Liver (tissue), 7 donors: ENCODE measurements at regions not wholly inside any gene's neighbourhood (a gene's known extent, or its start where the extent isn't known, plus 50 kb on each side); places are given as distances from the start of the nearest gene placed in this dataset.

ENCODE experiments used
- DNase-seq: peaks from one replicate; pipeline ENCODE4 v3.0.0-alpha.2; 2017; ENCODE audit warnings: low spot score
- H3K27ac ChIP-seq, 2 donors: one replicate each; pipeline ENCODE4 v1.7.0; 2013; ENCODE audit warnings: inconsistent platforms in 2 of 2, low read length in 2 of 2, control low read depth in 1 of 2, low read depth in 1 of 2, mild to moderate bottlenecking in 1 of 2
- H3K27me3 ChIP-seq, 4 donors: one replicate each; pipeline versions ENCODE4 v1.6.1 to v1.7.0; 2013; ENCODE audit warnings: low read length in 3 of 4, inconsistent platforms in 1 of 4, mild to moderate bottlenecking in 1 of 4, moderate library complexity in 1 of 4; ENCODE audit not compliant: control insufficient read depth in 4 of 4, insufficient read depth in 4 of 4
- H3K36me3 ChIP-seq, 4 donors: one replicate each; pipeline versions ENCODE4 v1.6.1 to v1.7.0; 2013; ENCODE audit warnings: low read length in 3 of 4, mild to moderate bottlenecking in 3 of 4, low read depth in 1 of 4, moderate library complexity in 1 of 4; ENCODE audit not compliant: control insufficient read depth in 4 of 4, insufficient read depth in 3 of 4
- H3K4me1 ChIP-seq, 4 donors: one replicate each; pipeline versions ENCODE4 v1.6.1 to v1.7.0; 2013; ENCODE audit warnings: low read length in 3 of 4, mild to moderate bottlenecking in 3 of 4, moderate library complexity in 1 of 4; ENCODE audit not compliant: control insufficient read depth in 4 of 4, insufficient read depth in 4 of 4
- H3K4me3 ChIP-seq, 3 donors: one replicate each; pipeline versions ENCODE4 v1.6.1 to v1.7.0; 2013; ENCODE audit warnings: low read length in 3 of 3, control low read depth in 1 of 3, low read depth in 1 of 3, mild to moderate bottlenecking in 1 of 3
- H3K9ac ChIP-seq, 2 donors: one replicate each; pipeline ENCODE4 v1.7.0; 2013; ENCODE audit warnings: low read length in 2 of 2, mild to moderate bottlenecking in 2 of 2, moderate library complexity in 2 of 2, control low read depth in 1 of 2, low read depth in 1 of 2
- H3K9me3 ChIP-seq, 4 donors: one replicate each; pipeline versions ENCODE4 v1.6.1 to v1.7.0; 2013; ENCODE audit warnings: low read length in 3 of 4; ENCODE audit not compliant: control insufficient read depth in 4 of 4
- EGR1 ChIP-seq, 2 donors: IDR thresholded peaks; 2 replicates each; pipeline ENCODE4 v1.6.1; 2016 to 2018; ENCODE audit warnings: antibody characterized with exemption in 2 of 2, low read depth in 2 of 2
- GABPA ChIP-seq, 2 donors: IDR thresholded peaks in 1 of 2; conservative IDR thresholded peaks in 1 of 2; 2 replicates each; pipeline ENCODE4 v1.6.1; 2016; ENCODE audit warnings: antibody characterized with exemption in 2 of 2, mild to moderate bottlenecking in 1 of 2, moderate library complexity in 1 of 2
- HNF4A ChIP-seq, 2 donors: conservative IDR thresholded peaks; 2 replicates each; pipeline ENCODE4 v1.6.1; 2016; ENCODE audit warnings: antibody characterized with exemption in 2 of 2, mild to moderate bottlenecking in 2 of 2
- HNF4G ChIP-seq: IDR thresholded peaks from 2 replicates; pipeline ENCODE4 v1.6.1; 2016; ENCODE audit warnings: antibody characterized with exemption
- JUND ChIP-seq, 2 donors: IDR thresholded peaks; 2 replicates each; pipeline ENCODE4 v1.6.1; 2016; ENCODE audit warnings: antibody characterized with exemption in 2 of 2
- RAD21 ChIP-seq, 2 donors: IDR thresholded peaks; 2 replicates each; pipeline ENCODE4 v1.6.1; 2016; ENCODE audit warnings: antibody characterized with exemption in 2 of 2, mild to moderate bottlenecking in 2 of 2
- RXRA ChIP-seq, 2 donors: IDR thresholded peaks; 2 replicates each; pipeline ENCODE4 v1.6.1; 2017 to 2018; ENCODE audit warnings: antibody characterized with exemption in 2 of 2, mild to moderate bottlenecking in 1 of 2
- SP1 ChIP-seq: IDR thresholded peaks from 2 replicates; pipeline ENCODE4 v1.6.1; 2018; ENCODE audit warnings: antibody characterized with exemption, mild to moderate bottlenecking
- YY1 ChIP-seq: IDR thresholded peaks from 2 replicates; pipeline ENCODE4 v1.6.1; 2016; ENCODE audit warnings: antibody characterized with exemption, mild to moderate bottlenecking
- WGBS: extraction: QIAGEN DNeasy Blood & Tissue Kit; methylation state at CpG from one replicate; pipeline ENCODE4 v1.1.7; 2013; 5-methylcytosine and 5-hydroxymethylcytosine counted together
- TF ChIP-seq, protein P1 (sequence below): IDR thresholded peaks from 2 replicates; pipeline ENCODE4 v1.6.1; 2016; ENCODE audit warnings: antibody characterized with exemption
- TF ChIP-seq, protein P2 (sequence below): IDR thresholded peaks from 2 replicates; pipeline ENCODE4 v1.6.1; 2016; ENCODE audit warnings: antibody characterized with exemption, mild to moderate bottlenecking
- TF ChIP-seq, protein P3 (sequence below): IDR thresholded peaks from 2 replicates; pipeline ENCODE4 v1.6.1; 2016; ENCODE audit warnings: antibody characterized with exemption
- donor health status: healthy.
- donor health status: healthy.
- donor health status: healthy.
- donor health status: healthy.

DNA sequence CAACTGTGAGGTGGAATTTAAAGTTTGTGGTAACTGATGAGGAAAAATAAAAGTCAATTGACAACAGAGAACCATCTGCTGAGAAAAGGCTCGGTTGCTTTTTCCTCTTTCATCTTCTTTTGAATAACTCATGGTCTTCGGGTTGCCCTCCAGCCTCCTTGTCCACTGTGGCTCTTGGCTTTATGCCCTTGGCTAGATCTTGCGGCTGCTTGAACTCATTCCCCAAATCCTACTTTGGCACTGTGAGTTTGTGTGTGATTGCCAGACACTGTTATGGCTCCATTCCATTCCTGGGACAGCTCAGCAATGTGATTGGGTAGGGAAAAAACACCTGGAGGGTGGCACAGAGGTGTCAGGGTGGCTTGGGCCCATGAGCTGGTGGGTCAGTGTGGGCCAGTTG, 387.4 kb downstream of the DLEU7 start:
- DNase-seq, result no peak
- H3K9me3 ChIP-seq, result no peaks in the 10 kb centered on the region
- H3K4me1 ChIP-seq, result no peaks in the 10 kb centered on the region
- H3K36me3 ChIP-seq, result no peaks in the 10 kb centered on the region
- H3K9ac ChIP-seq, result no peak overlapping the region
- TF ChIP-seq RAD21 (IDR thresholded peaks at IDR 0.05) (no peak), HNF4A (conservative IDR thresholded peaks at IDR 0.05) (no peak), JUND (IDR thresholded peaks at IDR 0.05) (no peak), GABPA (IDR thresholded peaks at IDR 0.05 in 1 of 2, conservative IDR thresholded peaks at IDR 0.05 in 1 of 2) (no peak), YY1 (no peak)
- TF ChIP-seq, protein P1, sequence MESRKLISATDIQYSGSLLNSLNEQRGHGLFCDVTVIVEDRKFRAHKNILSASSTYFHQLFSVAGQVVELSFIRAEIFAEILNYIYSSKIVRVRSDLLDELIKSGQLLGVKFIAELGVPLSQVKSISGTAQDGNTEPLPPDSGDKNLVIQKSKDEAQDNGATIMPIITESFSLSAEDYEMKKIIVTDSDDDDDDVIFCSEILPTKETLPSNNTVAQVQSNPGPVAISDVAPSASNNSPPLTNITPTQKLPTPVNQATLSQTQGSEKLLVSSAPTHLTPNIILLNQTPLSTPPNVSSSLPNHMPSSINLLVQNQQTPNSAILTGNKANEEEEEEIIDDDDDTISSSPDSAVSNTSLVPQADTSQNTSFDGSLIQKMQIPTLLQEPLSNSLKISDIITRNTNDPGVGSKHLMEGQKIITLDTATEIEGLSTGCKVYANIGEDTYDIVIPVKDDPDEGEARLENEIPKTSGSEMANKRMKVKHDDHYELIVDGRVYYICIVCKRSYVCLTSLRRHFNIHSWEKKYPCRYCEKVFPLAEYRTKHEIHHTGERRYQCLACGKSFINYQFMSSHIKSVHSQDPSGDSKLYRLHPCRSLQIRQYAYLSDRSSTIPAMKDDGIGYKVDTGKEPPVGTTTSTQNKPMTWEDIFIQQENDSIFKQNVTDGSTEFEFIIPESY, result no peak
- TF ChIP-seq, protein P2, sequence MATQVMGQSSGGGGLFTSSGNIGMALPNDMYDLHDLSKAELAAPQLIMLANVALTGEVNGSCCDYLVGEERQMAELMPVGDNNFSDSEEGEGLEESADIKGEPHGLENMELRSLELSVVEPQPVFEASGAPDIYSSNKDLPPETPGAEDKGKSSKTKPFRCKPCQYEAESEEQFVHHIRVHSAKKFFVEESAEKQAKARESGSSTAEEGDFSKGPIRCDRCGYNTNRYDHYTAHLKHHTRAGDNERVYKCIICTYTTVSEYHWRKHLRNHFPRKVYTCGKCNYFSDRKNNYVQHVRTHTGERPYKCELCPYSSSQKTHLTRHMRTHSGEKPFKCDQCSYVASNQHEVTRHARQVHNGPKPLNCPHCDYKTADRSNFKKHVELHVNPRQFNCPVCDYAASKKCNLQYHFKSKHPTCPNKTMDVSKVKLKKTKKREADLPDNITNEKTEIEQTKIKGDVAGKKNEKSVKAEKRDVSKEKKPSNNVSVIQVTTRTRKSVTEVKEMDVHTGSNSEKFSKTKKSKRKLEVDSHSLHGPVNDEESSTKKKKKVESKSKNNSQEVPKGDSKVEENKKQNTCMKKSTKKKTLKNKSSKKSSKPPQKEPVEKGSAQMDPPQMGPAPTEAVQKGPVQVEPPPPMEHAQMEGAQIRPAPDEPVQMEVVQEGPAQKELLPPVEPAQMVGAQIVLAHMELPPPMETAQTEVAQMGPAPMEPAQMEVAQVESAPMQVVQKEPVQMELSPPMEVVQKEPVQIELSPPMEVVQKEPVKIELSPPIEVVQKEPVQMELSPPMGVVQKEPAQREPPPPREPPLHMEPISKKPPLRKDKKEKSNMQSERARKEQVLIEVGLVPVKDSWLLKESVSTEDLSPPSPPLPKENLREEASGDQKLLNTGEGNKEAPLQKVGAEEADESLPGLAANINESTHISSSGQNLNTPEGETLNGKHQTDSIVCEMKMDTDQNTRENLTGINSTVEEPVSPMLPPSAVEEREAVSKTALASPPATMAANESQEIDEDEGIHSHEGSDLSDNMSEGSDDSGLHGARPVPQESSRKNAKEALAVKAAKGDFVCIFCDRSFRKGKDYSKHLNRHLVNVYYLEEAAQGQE, result no peak
- TF ChIP-seq, protein P3, sequence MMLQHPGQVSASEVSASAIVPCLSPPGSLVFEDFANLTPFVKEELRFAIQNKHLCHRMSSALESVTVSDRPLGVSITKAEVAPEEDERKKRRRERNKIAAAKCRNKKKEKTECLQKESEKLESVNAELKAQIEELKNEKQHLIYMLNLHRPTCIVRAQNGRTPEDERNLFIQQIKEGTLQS, result no peak
- H3K27ac ChIP-seq, result no peak overlapping the region
- H3K27me3 ChIP-seq, result no peaks in the 10 kb centered on the region
- no peak overlapping the region for H3K4me3 ChIP-seq
- WGBS, result 84% methylated on average over 3 of the region's 3 CpGs

DNA sequence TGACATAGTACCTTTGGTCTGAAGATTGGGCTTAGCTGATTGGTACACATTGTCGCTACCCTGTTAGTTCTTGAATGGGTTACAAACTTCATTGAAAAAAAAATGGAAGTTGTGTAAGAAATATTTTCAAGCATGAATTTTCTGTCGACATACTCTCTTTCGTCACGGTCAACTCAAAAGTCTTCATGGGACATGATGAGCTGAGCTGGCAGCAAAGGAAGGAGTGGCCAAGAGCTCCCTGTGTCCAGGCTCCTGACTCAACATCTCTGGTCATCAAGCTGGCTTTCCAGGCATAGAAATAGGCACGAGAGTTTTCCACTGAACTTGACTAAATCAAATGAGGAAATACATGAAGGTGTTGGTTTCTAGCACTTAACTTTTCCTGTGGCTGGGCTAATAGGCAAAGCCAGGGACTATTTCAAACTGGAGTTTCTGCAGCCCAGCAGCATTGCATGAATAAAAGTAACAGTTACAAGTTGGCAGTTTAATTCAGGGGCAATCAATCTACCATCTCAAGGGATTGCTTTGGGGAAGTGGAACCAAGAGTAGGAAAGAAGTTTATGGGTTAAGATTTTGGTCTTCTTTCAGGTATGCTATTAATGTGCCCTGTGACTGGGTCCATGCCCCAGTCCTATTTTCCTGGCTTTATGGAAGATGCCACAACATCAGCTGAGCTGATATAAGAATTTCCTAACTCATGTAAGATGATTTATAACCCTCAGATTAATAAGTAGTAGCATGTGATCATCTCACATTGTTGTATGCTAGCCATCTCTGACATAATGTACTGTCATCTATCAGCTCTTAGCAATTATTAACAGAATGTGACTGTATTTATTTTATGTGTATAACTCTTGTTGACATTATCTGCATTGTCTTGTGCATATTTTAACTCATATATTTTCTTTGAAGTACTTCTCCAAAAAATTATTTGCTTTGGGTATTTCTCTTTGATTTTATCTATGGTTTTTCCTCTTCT, 385.8 kb downstream of the DLEU7 start:
- no peak overlapping the region for H3K4me3 ChIP-seq
- no peak for DNase-seq
- H3K4me1 ChIP-seq, result no peaks in the 10 kb centered on the region
- no peaks in the 10 kb centered on the region for H3K36me3 ChIP-seq
- no peaks in the 10 kb centered on the region for H3K27me3 ChIP-seq
- no peak overlapping the region for H3K9ac ChIP-seq
- no peaks in the 10 kb centered on the region for H3K9me3 ChIP-seq
- H3K27ac ChIP-seq, result no peak overlapping the region
- no peak for TF ChIP-seq YY1
- TF ChIP-seq EGR1 (IDR thresholded peaks at IDR 0.05; ENCODE audit: low read depth in 2 of 2), result no peak
- no peak for TF ChIP-seq RXRA (IDR thresholded peaks at IDR 0.05)
- TF ChIP-seq SP1, result no peak
- TF ChIP-seq HNF4G, result no peak
- WGBS, result 89% methylated on average over 5 of the region's 5 CpGs
